MM.1S (cell line): ENCODE measurements at regions not wholly inside any gene's neighbourhood (a gene's known extent, or its start where the extent isn't known, plus 50 kb on each side); places are given as distances from the start of the nearest gene placed in this dataset.

Source experiments
- EZH2 ChIP-seq: fragments of 300-600 bp; sonication (generic); optimal IDR thresholded peaks from 2 replicates; pipeline ENCODE3; 2017; ENCODE audit warnings: low read depth, mild to moderate bottlenecking, antibody characterized with exemption, low read length, mixed read lengths
- TF ChIP-seq, protein P1 (sequence below): fragments of 300-600 bp; sonication (generic); IDR thresholded peaks from 2 replicates; pipeline ENCODE4 v1.5.1; 2016; ENCODE audit warnings: antibody characterized with exemption, low read length, mixed read lengths

DNA sequence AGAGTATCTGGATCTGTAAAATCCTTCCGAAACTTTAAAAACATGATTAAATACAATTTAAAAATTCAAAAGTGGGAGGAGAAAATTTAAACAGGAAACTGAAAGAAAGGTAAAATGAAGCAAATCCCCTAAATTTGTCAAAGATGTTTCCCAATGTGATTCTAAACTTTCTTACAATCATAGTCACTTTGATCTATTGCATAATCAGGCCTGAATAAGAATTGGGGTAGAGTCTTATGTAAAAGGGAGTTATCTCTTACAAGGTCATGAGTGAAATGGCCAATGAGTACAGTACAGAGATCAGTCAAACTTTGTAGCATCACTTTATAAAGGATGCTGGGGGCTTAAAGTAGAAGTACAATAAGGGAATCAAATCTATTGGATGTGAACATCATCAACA, 1657.7 kb upstream of the CELF4 start:
- TF ChIP-seq, protein P1, sequence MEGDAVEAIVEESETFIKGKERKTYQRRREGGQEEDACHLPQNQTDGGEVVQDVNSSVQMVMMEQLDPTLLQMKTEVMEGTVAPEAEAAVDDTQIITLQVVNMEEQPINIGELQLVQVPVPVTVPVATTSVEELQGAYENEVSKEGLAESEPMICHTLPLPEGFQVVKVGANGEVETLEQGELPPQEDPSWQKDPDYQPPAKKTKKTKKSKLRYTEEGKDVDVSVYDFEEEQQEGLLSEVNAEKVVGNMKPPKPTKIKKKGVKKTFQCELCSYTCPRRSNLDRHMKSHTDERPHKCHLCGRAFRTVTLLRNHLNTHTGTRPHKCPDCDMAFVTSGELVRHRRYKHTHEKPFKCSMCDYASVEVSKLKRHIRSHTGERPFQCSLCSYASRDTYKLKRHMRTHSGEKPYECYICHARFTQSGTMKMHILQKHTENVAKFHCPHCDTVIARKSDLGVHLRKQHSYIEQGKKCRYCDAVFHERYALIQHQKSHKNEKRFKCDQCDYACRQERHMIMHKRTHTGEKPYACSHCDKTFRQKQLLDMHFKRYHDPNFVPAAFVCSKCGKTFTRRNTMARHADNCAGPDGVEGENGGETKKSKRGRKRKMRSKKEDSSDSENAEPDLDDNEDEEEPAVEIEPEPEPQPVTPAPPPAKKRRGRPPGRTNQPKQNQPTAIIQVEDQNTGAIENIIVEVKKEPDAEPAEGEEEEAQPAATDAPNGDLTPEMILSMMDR = no peak
- no peak for TF ChIP-seq EZH2
